HEK293 (cell line): ENCODE measurements at regions not wholly inside any gene's neighbourhood (a gene's known extent, or its start where the extent isn't known, plus 50 kb on each side); places are given as distances from the start of the nearest gene placed in this dataset.

ENCODE experiments used
- CTCF ChIA-PET: fragments of 350-600 bp; formaldehyde crosslinking; extraction: SDS; loops from one replicate; lab custom pipeline; 2021; ENCODE audit warnings: antibody characterized with exemption; lab: Yijun Ruan, JAX
- POLR2A ChIA-PET: fragments of 300-600 bp; formaldehyde crosslinking; extraction: SDS; loops from one replicate; lab custom pipeline; 2020; ENCODE audit warnings: antibody characterized with exemption, inconsistent platforms; lab: Yijun Ruan, JAX
- H3K27ac ChIP-seq: fragments of 200-500 bp; sonication (Bioruptor generic); 2 replicates; pipeline ENCODE4 v1.5.1; 2014; ENCODE audit warnings: low read depth, low read length, control low read depth, inconsistent platforms; ENCODE audit errors: extremely low read depth
- H3K36me3 ChIP-seq, 2 experiments: fragments of 200-500 bp in 1 of 2; sonication (Bioruptor generic) in 1 of 2; 1 replicate in 1 of 2; 2 replicates in 1 of 2; pipeline ENCODE4 v1.5.1; 2014 to 2017; ENCODE audit warnings: inconsistent platforms in 2 of 2, low read length in 2 of 2; ENCODE audit not compliant: control insufficient read depth in 2 of 2, insufficient read depth in 1 of 2
- H3K4me1 ChIP-seq: fragments of 200-500 bp; sonication (Bioruptor generic); 2 replicates; pipeline ENCODE4 v1.5.1; 2014; ENCODE audit warnings: mild to moderate bottlenecking, low read length, inconsistent platforms; ENCODE audit not compliant: control insufficient read depth, insufficient read depth
- H3K4me3 ChIP-seq: 2 replicates; pipeline ENCODE4 v1.5.1; 2011; ENCODE audit warnings: low read depth, mild to moderate bottlenecking, control low read depth, low read length, moderate library complexity
- H3K9me3 ChIP-seq: fragments of 200-500 bp; sonication (Bioruptor generic); 2 replicates; pipeline ENCODE4 v1.5.1; 2014; ENCODE audit warnings: low read depth, low read length, inconsistent platforms; ENCODE audit not compliant: control insufficient read depth, insufficient read depth
- INSM2 ChIP-seq: fragments of 450-650 bp; formaldehyde crosslinking; IDR thresholded peaks from 2 replicates; pipeline ENCODE4 v1.5.1; 2016; ENCODE audit warnings: missing biosample characterization, missing genetic modification characterization
- OSR2 ChIP-seq: fragments of 450-650 bp; formaldehyde crosslinking; IDR thresholded peaks from 2 replicates; pipeline ENCODE4 v1.5.1; 2016; ENCODE audit warnings: missing biosample characterization, missing genetic modification characterization
- ZBTB1 ChIP-seq: fragments of 450-650 bp; formaldehyde crosslinking; IDR thresholded peaks from 2 replicates; pipeline ENCODE4 v1.5.1; 2016; ENCODE audit warnings: missing biosample characterization, missing genetic modification characterization
- ZBTB17 ChIP-seq: fragments of 450-650 bp; formaldehyde crosslinking; IDR thresholded peaks from 2 replicates; pipeline ENCODE4 v1.5.1; 2016; ENCODE audit warnings: missing biosample characterization, missing genetic modification characterization
- ZBTB21 ChIP-seq: fragments of 450-650 bp; formaldehyde crosslinking; IDR thresholded peaks from 2 replicates; pipeline ENCODE4 v1.5.1; 2017; ENCODE audit warnings: missing biosample characterization, missing genetic modification characterization
- ZBTB8A ChIP-seq: fragments of 450-650 bp; formaldehyde crosslinking; IDR thresholded peaks from 2 replicates; pipeline ENCODE4 v1.5.1; 2016; ENCODE audit warnings: missing biosample characterization, missing genetic modification characterization
- ZNF146 ChIP-seq: fragments of 450-650 bp; formaldehyde crosslinking; IDR thresholded peaks from 2 replicates; pipeline ENCODE4 v1.5.1; 2016; ENCODE audit warnings: missing biosample characterization, missing genetic modification characterization
- ZNF248 ChIP-seq: fragments of 450-650 bp; formaldehyde crosslinking; IDR thresholded peaks from 2 replicates; pipeline ENCODE4 v1.5.1; 2017; ENCODE audit warnings: missing biosample characterization, missing genetic modification characterization
- ZNF518A ChIP-seq: fragments of 450-650 bp; formaldehyde crosslinking; conservative IDR thresholded peaks from 2 replicates; pipeline ENCODE4 v1.5.1; 2016; ENCODE audit warnings: low read depth, missing biosample characterization, missing genetic modification characterization
- ZNF777 ChIP-seq: fragments of 450-650 bp; formaldehyde crosslinking; IDR thresholded peaks from 2 replicates; pipeline ENCODE4 v1.5.1; 2017; ENCODE audit warnings: missing biosample characterization, missing genetic modification characterization, borderline replicate concordance

GRCh38 chr12:91239481-91239880 is 56.9 kb upstream of the DCN start:
- TF ChIP-seq ZNF248 (tag by site-specific recombination) (no peak), ZNF518A (no peak), ZBTB1 (tag by site-specific recombination) (no peak), ZNF777 (tag by site-specific recombination) (no peak), ZBTB8A (tag by site-specific recombination) (no peak), ZBTB21 (tag by site-specific recombination) (no peak), OSR2 (no peak), ZBTB17 (tag by site-specific recombination) (no peak), ZNF146 (tag by site-specific recombination) (no peak), INSM2 (tag by site-specific recombination) (no peak)
- Histone ChIP-seq H3K27ac (no peak overlapping the region), H3K4me1 (no peaks in the 10 kb centered on the region), H3K4me3 (no peak overlapping the region), H3K36me3 (no peaks in the 10 kb centered on the region), H3K9me3 (no peaks in the 10 kb centered on the region)
- CTCF ChIA-PET: no interaction called here
- POLR2A ChIA-PET: no interaction called here
